ENCODE measurements at regions not wholly inside any gene's neighbourhood (a gene's known extent, or its start where the extent isn't known, plus 50 kb on each side); places are given as distances from the start of the nearest gene placed in this dataset.

DNA sequence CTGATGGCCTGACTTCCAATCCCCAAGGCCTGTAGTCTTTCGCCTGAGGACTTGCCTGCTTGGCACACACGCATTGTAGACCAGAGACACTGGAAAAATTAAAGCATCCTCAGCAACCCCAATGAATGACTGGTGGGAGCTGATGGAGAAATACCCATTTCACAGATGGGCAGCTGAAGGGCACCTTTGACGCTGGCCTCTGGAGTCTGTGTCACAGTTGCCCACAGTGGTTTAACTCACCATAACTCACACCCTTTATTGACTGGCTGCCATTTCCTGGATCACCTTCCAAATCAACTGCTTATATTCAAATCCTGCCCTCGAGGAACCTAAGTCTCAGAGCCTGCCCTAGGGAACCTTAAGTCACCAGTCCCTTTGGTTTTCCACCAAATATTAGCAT, 183.1 kb downstream of the SHQ1 start:
- Histone ChIP-seq H3K4me3 (no peak overlapping the region), H3K27ac (no peak overlapping the region), H3K27me3 (no peaks in the 10 kb centered on the region), H3K9me3 (no peaks in the 10 kb centered on the region), H3K36me3 (no peaks in the 10 kb centered on the region), H3K4me1 (peaks cover 0 to 7% (median 0%) of the 10 kb centered on the region in 4 donors)
- DNase-seq (no peak), ATAC-seq (no peak)
- 95% methylated on average over 2 of the region's 4 CpGs for WGBS (ENCODE audit: insufficient coverage, low coverage, low lambda C conversion rate, missing lambda C conversion rate)
- intact Hi-C loops (cut with DNase I) = no loop called here
- TF ChIP-seq, protein P1, sequence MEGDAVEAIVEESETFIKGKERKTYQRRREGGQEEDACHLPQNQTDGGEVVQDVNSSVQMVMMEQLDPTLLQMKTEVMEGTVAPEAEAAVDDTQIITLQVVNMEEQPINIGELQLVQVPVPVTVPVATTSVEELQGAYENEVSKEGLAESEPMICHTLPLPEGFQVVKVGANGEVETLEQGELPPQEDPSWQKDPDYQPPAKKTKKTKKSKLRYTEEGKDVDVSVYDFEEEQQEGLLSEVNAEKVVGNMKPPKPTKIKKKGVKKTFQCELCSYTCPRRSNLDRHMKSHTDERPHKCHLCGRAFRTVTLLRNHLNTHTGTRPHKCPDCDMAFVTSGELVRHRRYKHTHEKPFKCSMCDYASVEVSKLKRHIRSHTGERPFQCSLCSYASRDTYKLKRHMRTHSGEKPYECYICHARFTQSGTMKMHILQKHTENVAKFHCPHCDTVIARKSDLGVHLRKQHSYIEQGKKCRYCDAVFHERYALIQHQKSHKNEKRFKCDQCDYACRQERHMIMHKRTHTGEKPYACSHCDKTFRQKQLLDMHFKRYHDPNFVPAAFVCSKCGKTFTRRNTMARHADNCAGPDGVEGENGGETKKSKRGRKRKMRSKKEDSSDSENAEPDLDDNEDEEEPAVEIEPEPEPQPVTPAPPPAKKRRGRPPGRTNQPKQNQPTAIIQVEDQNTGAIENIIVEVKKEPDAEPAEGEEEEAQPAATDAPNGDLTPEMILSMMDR (IDR thresholded peaks at IDR 0.05) = no peak
- TF ChIP-seq POLR2A (IDR thresholded peaks at IDR 0.05) = no peak

DNA sequence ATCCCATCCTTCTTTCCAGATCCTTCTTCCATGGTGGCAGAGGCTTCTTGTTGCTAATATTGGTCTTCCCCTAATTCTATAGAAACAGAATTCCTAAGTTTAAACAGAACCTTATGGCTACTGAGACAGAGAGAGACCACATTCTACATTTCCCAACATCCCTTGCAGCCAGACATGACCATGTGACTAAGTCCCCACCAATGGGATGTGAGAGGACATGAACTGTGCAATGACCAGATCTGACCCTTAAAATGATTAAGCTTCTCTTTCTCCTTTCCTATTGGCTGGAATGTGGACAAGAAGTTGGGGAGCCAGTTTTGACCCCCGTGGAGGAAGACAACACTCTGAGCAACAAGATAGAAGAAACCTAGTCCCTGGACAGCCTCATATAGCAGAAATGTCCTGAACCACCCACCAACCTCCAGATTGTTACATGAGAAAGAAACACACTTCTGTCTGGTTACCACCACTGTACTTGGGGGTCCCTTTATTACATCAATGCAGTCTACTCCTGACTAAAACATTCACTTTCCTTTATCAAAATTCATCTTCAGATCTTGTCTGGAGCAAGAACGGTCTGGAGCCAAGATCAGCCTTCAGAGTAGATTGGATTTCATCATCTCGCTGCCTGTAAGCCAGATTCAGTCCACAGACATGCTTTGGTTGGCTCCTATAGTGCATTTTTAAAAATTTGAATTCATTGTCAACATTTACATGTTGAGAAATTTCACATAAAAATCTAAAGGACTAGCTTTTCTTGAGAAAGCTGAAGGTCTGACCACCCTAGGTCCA, 183.9 kb downstream of the SHQ1 start:
- Histone ChIP-seq H3K9me3 (no peaks in the 10 kb centered on the region), H3K27ac (no peak overlapping the region), H3K4me3 (no peak overlapping the region), H3K4me1 (peaks cover 0 to 7% (median 0%) of the 10 kb centered on the region in 4 donors), H3K36me3 (no peaks in the 10 kb centered on the region), H3K27me3 (no peaks in the 10 kb centered on the region)
- intact Hi-C loops (cut with DNase I) = no loop called here
- no peak for DNase-seq
- ATAC-seq = no peak
- no peak for TF ChIP-seq POLR2A (IDR thresholded peaks at IDR 0.05)
- TF ChIP-seq, protein P1 (IDR thresholded peaks at IDR 0.05) = no peak
- WGBS (ENCODE audit: insufficient coverage, low coverage, low lambda C conversion rate, missing lambda C conversion rate) = 83% methylated on average over 2 of the region's 3 CpGs

DNA sequence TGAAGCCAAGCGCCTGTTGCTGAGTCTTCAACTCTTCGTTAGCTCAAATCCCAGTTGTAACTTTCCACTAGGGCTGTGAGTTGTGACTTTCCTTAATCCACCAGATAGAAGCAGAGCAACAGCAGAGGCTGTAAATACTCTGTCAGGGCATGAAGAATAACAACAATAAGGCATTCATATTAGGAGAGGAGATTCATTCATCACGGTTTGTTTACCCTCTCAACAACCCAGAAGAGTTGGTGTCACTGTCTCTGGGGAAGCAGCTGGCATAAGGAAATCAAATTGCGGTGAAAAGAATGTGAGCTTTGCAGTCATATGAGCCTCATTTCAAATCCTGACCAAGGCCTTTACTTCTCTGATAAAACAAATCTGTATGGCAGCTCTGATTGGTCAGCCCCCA, 184.8 kb downstream of the SHQ1 start:
- DNase-seq (no peak), ATAC-seq (no peak)
- Histone ChIP-seq H3K36me3 (no peaks in the 10 kb centered on the region), H3K27ac (no peak overlapping the region), H3K4me1 (peaks cover 0 to 7% (median 0%) of the 10 kb centered on the region in 4 donors), H3K27me3 (no peaks in the 10 kb centered on the region), H3K4me3 (no peak overlapping the region), H3K9me3 (no peaks in the 10 kb centered on the region)
- WGBS (ENCODE audit: insufficient coverage, low coverage, low lambda C conversion rate, missing lambda C conversion rate) = 92% methylated on average over 4 of the region's 4 CpGs
- no peak for TF ChIP-seq POLR2A (IDR thresholded peaks at IDR 0.05)
- TF ChIP-seq, protein P1 (IDR thresholded peaks at IDR 0.05) = no peak
- intact Hi-C loops (cut with DNase I) = no loop called here

DNA sequence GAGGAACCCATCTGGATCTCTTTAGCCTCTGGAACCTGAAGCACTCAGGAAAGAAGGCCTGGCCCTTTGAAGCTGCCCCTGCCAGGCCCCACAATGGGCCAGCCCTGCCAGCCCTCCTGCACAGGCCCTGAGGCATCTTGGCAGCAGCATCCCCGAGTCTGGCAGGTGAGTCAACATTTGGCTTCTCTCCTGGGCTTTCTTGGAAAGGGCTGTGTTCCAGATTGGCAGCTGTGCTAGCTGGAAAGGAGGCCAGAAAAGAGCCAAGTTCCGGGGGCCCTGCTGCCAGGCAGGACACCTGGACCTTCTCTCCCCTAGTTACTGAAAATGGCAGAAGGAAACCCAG, 187.2 kb downstream of the SHQ1 start:
- Histone ChIP-seq H3K4me1 (peaks cover 0 to 7% (median 0%) of the 10 kb centered on the region in 4 donors), H3K9me3 (no peaks in the 10 kb centered on the region), H3K27me3 (no peaks in the 10 kb centered on the region), H3K36me3 (no peaks in the 10 kb centered on the region), H3K27ac (no peak overlapping the region), H3K4me3 (no peak overlapping the region)
- no peak for TF ChIP-seq POLR2A (IDR thresholded peaks at IDR 0.05)
- TF ChIP-seq, protein P1 (IDR thresholded peaks at IDR 0.05) = no peak
- 30% methylated on average over 2 of the region's 2 CpGs for WGBS (ENCODE audit: insufficient coverage, low coverage, low lambda C conversion rate, missing lambda C conversion rate)
- DNase-seq (peak; percentile 76 to 82 (median 81)), ATAC-seq (peak; percentile 92 to 98 (median 98))
- intact Hi-C loops (cut with DNase I) = no loop called here

Measured in right lobe of liver (tissue), 6 donors.